Astrocyte (in vitro differentiated cells and primary cell): ENCODE measurements at regions not wholly inside any gene's neighbourhood (a gene's known extent, or its start where the extent isn't known, plus 50 kb on each side); places are given as distances from the start of the nearest gene placed in this dataset.
"Not testable (repeated sequence)": the region's sequence is repeated elsewhere in the genome, so short reads cannot be mapped to it uniquely, and the experiment has no call there.

Experiments
- CTCF ChIP-seq: IDR thresholded peaks from 2 replicates; pipeline ENCODE4 v1.5.1; 2011; ENCODE audit warnings: low read depth, mild to moderate bottlenecking, inconsistent platforms, low read length, moderate library complexity; ENCODE audit not compliant: insufficient read depth
- EZH2 ChIP-seq: IDR thresholded peaks from 2 replicates; pipeline ENCODE4 v1.6.1; 2012; ENCODE audit warnings: mild to moderate bottlenecking, low read length, inconsistent platforms; ENCODE audit not compliant: insufficient read depth

GRCh38 chr17:62138676-62139121 is 73.6 kb upstream of the MED13 start:
- TF ChIP-seq CTCF = not testable (repeated sequence)
- peak; percentile 39 for TF ChIP-seq EZH2
